Liver (tissue), 8 donors: ENCODE measurements at regions not wholly inside any gene's neighbourhood (a gene's known extent, or its start where the extent isn't known, plus 50 kb on each side); places are given as distances from the start of the nearest gene placed in this dataset.

ENCODE experiments used
- DNase-seq: peaks from one replicate; pipeline ENCODE4 v3.0.0-alpha.2; 2017; ENCODE audit warnings: low spot score
- H3K27ac ChIP-seq, 2 donors: one replicate each; pipeline ENCODE4 v1.7.0; 2013; ENCODE audit warnings: inconsistent platforms in 2 of 2, low read length in 2 of 2, control low read depth in 1 of 2, low read depth in 1 of 2, mild to moderate bottlenecking in 1 of 2
- H3K27me3 ChIP-seq, 4 donors: one replicate each; pipeline versions ENCODE4 v1.6.1 to v1.7.0; 2013; ENCODE audit warnings: low read length in 3 of 4, inconsistent platforms in 1 of 4, mild to moderate bottlenecking in 1 of 4, moderate library complexity in 1 of 4; ENCODE audit not compliant: control insufficient read depth in 4 of 4, insufficient read depth in 4 of 4
- H3K36me3 ChIP-seq, 4 donors: one replicate each; pipeline versions ENCODE4 v1.6.1 to v1.7.0; 2013; ENCODE audit warnings: low read length in 3 of 4, mild to moderate bottlenecking in 3 of 4, low read depth in 1 of 4, moderate library complexity in 1 of 4; ENCODE audit not compliant: control insufficient read depth in 4 of 4, insufficient read depth in 3 of 4
- H3K4me1 ChIP-seq, 4 donors: one replicate each; pipeline versions ENCODE4 v1.6.1 to v1.7.0; 2013; ENCODE audit warnings: low read length in 3 of 4, mild to moderate bottlenecking in 3 of 4, moderate library complexity in 1 of 4; ENCODE audit not compliant: control insufficient read depth in 4 of 4, insufficient read depth in 4 of 4
- H3K4me3 ChIP-seq, 3 donors: one replicate each; pipeline versions ENCODE4 v1.6.1 to v1.7.0; 2013; ENCODE audit warnings: low read length in 3 of 3, control low read depth in 1 of 3, low read depth in 1 of 3, mild to moderate bottlenecking in 1 of 3
- H3K9ac ChIP-seq, 2 donors: one replicate each; pipeline ENCODE4 v1.7.0; 2013; ENCODE audit warnings: low read length in 2 of 2, mild to moderate bottlenecking in 2 of 2, moderate library complexity in 2 of 2, control low read depth in 1 of 2, low read depth in 1 of 2
- H3K9me3 ChIP-seq, 4 donors: one replicate each; pipeline versions ENCODE4 v1.6.1 to v1.7.0; 2013; ENCODE audit warnings: low read length in 3 of 4; ENCODE audit not compliant: control insufficient read depth in 4 of 4
- CTCF ChIP-seq: fragments of 150-350 bp; IDR thresholded peaks from 2 replicates; pipeline ENCODE4 v1.5.1; 2017; ENCODE audit warnings: improper control_type of control experiment, low read depth, low read length; ENCODE audit not compliant: missing input control
- EGR1 ChIP-seq, 2 donors: IDR thresholded peaks; 2 replicates each; pipeline ENCODE4 v1.6.1; 2016 to 2018; ENCODE audit warnings: antibody characterized with exemption in 2 of 2, low read depth in 2 of 2
- FOXA1 ChIP-seq: IDR thresholded peaks from 2 replicates; pipeline ENCODE4 v1.6.1; 2016; ENCODE audit warnings: antibody characterized with exemption
- FOXA2 ChIP-seq: IDR thresholded peaks from 2 replicates; pipeline ENCODE4 v1.6.1; 2016; ENCODE audit warnings: antibody characterized with exemption
- GABPA ChIP-seq, 2 donors: IDR thresholded peaks in 1 of 2; conservative IDR thresholded peaks in 1 of 2; 2 replicates each; pipeline ENCODE4 v1.6.1; 2016; ENCODE audit warnings: antibody characterized with exemption in 2 of 2, mild to moderate bottlenecking in 1 of 2, moderate library complexity in 1 of 2
- HNF4A ChIP-seq, 2 donors: conservative IDR thresholded peaks; 2 replicates each; pipeline ENCODE4 v1.6.1; 2016; ENCODE audit warnings: antibody characterized with exemption in 2 of 2, mild to moderate bottlenecking in 2 of 2
- HNF4G ChIP-seq: IDR thresholded peaks from 2 replicates; pipeline ENCODE4 v1.6.1; 2016; ENCODE audit warnings: antibody characterized with exemption
- MAX ChIP-seq: IDR thresholded peaks from 2 replicates; pipeline ENCODE4 v1.6.1; 2016; ENCODE audit warnings: antibody characterized with exemption
- NR2F2 ChIP-seq: IDR thresholded peaks from 2 replicates; pipeline ENCODE4 v1.6.1; 2016; ENCODE audit warnings: antibody characterized with exemption
- RAD21 ChIP-seq, 2 donors: IDR thresholded peaks; 2 replicates each; pipeline ENCODE4 v1.6.1; 2016; ENCODE audit warnings: antibody characterized with exemption in 2 of 2, mild to moderate bottlenecking in 2 of 2
- RXRA ChIP-seq, 2 donors: IDR thresholded peaks; 2 replicates each; pipeline ENCODE4 v1.6.1; 2017 to 2018; ENCODE audit warnings: antibody characterized with exemption in 2 of 2, mild to moderate bottlenecking in 1 of 2
- SP1 ChIP-seq: IDR thresholded peaks from 2 replicates; pipeline ENCODE4 v1.6.1; 2018; ENCODE audit warnings: antibody characterized with exemption, mild to moderate bottlenecking
- TAF1 ChIP-seq: conservative IDR thresholded peaks from 2 replicates; pipeline ENCODE4 v1.6.1; 2016; ENCODE audit warnings: antibody characterized with exemption, mild to moderate bottlenecking
- YY1 ChIP-seq: IDR thresholded peaks from 2 replicates; pipeline ENCODE4 v1.6.1; 2016; ENCODE audit warnings: antibody characterized with exemption, mild to moderate bottlenecking
- ZBTB33 ChIP-seq: IDR thresholded peaks from 2 replicates; pipeline ENCODE4 v1.6.1; 2016; ENCODE audit warnings: antibody characterized with exemption
- WGBS: extraction: QIAGEN DNeasy Blood & Tissue Kit; methylation state at CpG from one replicate; pipeline ENCODE4 v1.1.7; 2013; 5-methylcytosine and 5-hydroxymethylcytosine counted together
- TF ChIP-seq, protein P1 (sequence below): IDR thresholded peaks from 2 replicates; pipeline ENCODE4 v1.6.1; 2016; ENCODE audit warnings: antibody characterized with exemption
- TF ChIP-seq, protein P2 (sequence below): IDR thresholded peaks from 2 replicates; pipeline ENCODE4 v1.6.1; 2016; ENCODE audit warnings: antibody characterized with exemption, mild to moderate bottlenecking
- donor health status: healthy.
- donor health status: healthy.
- donor health status: healthy.
- donor health status: healthy.
- donor health status: healthy.

DNA sequence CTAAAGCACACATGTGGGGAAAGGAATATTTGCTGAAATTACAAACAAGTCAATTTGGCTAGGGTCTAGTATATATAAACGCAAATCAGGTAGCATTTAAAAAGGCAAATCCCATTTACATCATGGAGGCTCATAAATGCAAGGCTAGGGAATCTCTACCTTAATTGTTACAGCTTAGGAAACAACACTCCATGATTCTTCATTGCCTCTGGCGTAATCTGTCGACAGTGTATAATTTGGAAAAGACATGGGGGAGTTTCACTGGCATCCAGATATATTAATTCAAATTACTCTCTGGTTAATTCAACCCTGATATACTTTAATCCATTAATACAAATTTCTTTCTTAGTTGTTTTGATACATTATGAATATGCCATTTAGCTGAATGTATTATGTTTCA, 1630.2 kb upstream of the FLRT2 start:
- H3K27me3 ChIP-seq = no peaks in the 10 kb centered on the region
- TF ChIP-seq MAX (no peak), YY1 (no peak), RXRA (IDR thresholded peaks at IDR 0.05) (no peak), FOXA1 (no peak), TAF1 (no peak), HNF4G (no peak), EGR1 (IDR thresholded peaks at IDR 0.05; ENCODE audit: low read depth in 2 of 2) (no peak), SP1 (no peak), NR2F2 (no peak), CTCF (no peak), FOXA2 (no peak), GABPA (IDR thresholded peaks at IDR 0.05 in 1 of 2, conservative IDR thresholded peaks at IDR 0.05 in 1 of 2) (no peak)
- TF ChIP-seq, protein P1, sequence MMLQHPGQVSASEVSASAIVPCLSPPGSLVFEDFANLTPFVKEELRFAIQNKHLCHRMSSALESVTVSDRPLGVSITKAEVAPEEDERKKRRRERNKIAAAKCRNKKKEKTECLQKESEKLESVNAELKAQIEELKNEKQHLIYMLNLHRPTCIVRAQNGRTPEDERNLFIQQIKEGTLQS = no peak
- no peak overlapping the region for H3K4me3 ChIP-seq
- H3K36me3 ChIP-seq = no peaks in the 10 kb centered on the region
- no peaks in the 10 kb centered on the region for H3K4me1 ChIP-seq
- no peak overlapping the region for H3K27ac ChIP-seq
- DNase-seq = no peak
- 79% methylated on average over 3 of the region's 3 CpGs for WGBS
- no peaks in the 10 kb centered on the region for H3K9me3 ChIP-seq
- H3K9ac ChIP-seq = no peak overlapping the region

GRCh38 chr14:83905157-83905556, 1624.8 kb upstream of the FLRT2 start:
- H3K36me3 ChIP-seq = no peaks in the 10 kb centered on the region
- no peak overlapping the region for H3K9ac ChIP-seq
- no peaks in the 10 kb centered on the region for H3K27me3 ChIP-seq
- H3K27ac ChIP-seq = no peak overlapping the region
- H3K4me3 ChIP-seq = no peak overlapping the region
- H3K9me3 ChIP-seq = no peaks in the 10 kb centered on the region
- TF ChIP-seq FOXA1 (no peak), SP1 (no peak), EGR1 (IDR thresholded peaks at IDR 0.05; ENCODE audit: low read depth in 2 of 2) (no peak), RXRA (IDR thresholded peaks at IDR 0.05) (no peak), YY1 (no peak), HNF4A (conservative IDR thresholded peaks at IDR 0.05) (no peak), RAD21 (IDR thresholded peaks at IDR 0.05) (no peak), TAF1 (no peak), ZBTB33 (no peak), FOXA2 (no peak), MAX (no peak), NR2F2 (no peak)
- TF ChIP-seq, protein P2, sequence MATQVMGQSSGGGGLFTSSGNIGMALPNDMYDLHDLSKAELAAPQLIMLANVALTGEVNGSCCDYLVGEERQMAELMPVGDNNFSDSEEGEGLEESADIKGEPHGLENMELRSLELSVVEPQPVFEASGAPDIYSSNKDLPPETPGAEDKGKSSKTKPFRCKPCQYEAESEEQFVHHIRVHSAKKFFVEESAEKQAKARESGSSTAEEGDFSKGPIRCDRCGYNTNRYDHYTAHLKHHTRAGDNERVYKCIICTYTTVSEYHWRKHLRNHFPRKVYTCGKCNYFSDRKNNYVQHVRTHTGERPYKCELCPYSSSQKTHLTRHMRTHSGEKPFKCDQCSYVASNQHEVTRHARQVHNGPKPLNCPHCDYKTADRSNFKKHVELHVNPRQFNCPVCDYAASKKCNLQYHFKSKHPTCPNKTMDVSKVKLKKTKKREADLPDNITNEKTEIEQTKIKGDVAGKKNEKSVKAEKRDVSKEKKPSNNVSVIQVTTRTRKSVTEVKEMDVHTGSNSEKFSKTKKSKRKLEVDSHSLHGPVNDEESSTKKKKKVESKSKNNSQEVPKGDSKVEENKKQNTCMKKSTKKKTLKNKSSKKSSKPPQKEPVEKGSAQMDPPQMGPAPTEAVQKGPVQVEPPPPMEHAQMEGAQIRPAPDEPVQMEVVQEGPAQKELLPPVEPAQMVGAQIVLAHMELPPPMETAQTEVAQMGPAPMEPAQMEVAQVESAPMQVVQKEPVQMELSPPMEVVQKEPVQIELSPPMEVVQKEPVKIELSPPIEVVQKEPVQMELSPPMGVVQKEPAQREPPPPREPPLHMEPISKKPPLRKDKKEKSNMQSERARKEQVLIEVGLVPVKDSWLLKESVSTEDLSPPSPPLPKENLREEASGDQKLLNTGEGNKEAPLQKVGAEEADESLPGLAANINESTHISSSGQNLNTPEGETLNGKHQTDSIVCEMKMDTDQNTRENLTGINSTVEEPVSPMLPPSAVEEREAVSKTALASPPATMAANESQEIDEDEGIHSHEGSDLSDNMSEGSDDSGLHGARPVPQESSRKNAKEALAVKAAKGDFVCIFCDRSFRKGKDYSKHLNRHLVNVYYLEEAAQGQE = no peak
- H3K4me1 ChIP-seq = no peaks in the 10 kb centered on the region
- 62% methylated on average over 1 of the region's 1 CpG for WGBS
- DNase-seq = no peak
